ENCODE measurements at regions not wholly inside any gene's neighbourhood (a gene's known extent, or its start where the extent isn't known, plus 50 kb on each side); places are given as distances from the start of the nearest gene placed in this dataset.

GRCh38 chr13:89865164-89866064 lies 1482.1 kb upstream of the MIR17HG start:
- no peaks in the 10 kb centered on the region for H3K9me3 ChIP-seq
- no peak overlapping the region for H3K4me3 ChIP-seq
- DNase-seq, result no peak
- no peaks in the 10 kb centered on the region for H3K27me3 ChIP-seq
- TF ChIP-seq POLR2AphosphoS5 (IDR thresholded peaks at IDR 0.05), result no peak
- no peak for TF ChIP-seq CTCF (IDR thresholded peaks at IDR 0.05)
- no peak for TF ChIP-seq EP300 (IDR thresholded peaks at IDR 0.05; ENCODE audit: low read depth)
- intact Hi-C loops (cut with DNase I; ENCODE audit: low total_unique reads), result no loop called here
- no peaks in the 10 kb centered on the region for H3K36me3 ChIP-seq
- in situ Hi-C loops (cut with MboI; ENCODE audit: low pct_ligation_motif_present in 1 of 4, low pct_unique_long_range_greater_than_20kb in 1 of 4, low sequenced_read_pairs in 3 of 4), result no loop called here
- 70 to 72% methylated on average over 5 of the region's 5 CpGs for WGBS, 2 donors (ENCODE audit: low coverage in 1 of 2)
- no peak overlapping the region for H3K27ac ChIP-seq
- H3K4me1 ChIP-seq, result no peaks in the 10 kb centered on the region

DNA sequence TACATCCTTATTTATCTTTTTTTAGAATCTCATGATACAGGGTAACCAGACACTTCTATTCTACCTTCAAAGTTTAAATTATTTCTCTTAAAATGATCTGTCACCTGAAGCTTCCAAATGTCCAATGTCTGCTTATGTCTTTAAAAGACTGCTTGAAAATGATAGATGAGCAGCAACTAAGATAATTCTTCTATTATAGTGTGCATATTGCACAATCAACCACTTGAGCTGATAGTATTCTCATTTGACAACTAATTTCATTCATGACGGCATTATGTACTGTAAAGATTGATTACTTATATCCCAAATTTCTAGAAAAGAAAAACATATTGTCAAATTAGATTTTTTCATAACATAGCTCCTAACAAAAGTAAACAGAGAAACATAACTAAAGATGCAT lies 1478.2 kb upstream of the MIR17HG start:
- Histone ChIP-seq H3K27me3 (no peaks in the 10 kb centered on the region), H3K4me3 (no peak overlapping the region), H3K27ac (no peak overlapping the region), H3K4me1 (no peaks in the 10 kb centered on the region), H3K9me3 (no peaks in the 10 kb centered on the region), H3K36me3 (no peaks in the 10 kb centered on the region)
- in situ Hi-C loops (cut with MboI; ENCODE audit: low pct_ligation_motif_present in 1 of 4, low pct_unique_long_range_greater_than_20kb in 1 of 4, low sequenced_read_pairs in 3 of 4) (no loop called here), intact Hi-C loops (cut with DNase I; ENCODE audit: low total_unique reads) (no loop called here)
- WGBS, 2 donors (ENCODE audit: low coverage in 1 of 2), result 82 to 83% methylated on average over 1 of the region's 1 CpG
- no peak for DNase-seq
- no peak for TF ChIP-seq POLR2A (IDR thresholded peaks at IDR 0.05)
- TF ChIP-seq CTCF (IDR thresholded peaks at IDR 0.05), result no peak

DNA sequence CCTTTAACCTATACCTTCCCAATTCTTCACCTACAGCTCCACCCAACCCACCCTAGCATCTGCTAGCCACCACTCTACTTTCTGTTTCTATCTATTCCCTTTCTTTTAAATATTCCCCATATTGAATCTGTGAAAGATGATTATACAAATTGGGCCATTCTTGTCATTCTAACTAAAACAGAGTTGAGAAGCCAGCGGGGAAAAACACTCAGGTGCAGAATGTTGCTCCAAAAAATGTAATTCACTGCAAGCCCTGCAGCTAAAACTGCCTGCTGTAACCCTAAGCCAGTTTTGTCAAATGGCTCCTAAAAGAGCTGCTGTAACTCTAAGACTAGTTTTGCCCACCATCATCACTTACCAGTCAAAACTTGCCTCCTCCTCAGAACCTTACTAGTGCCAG lies 1468.6 kb upstream of the MIR17HG start:
- DNase-seq, result no peak
- no peaks in the 10 kb centered on the region for H3K4me1 ChIP-seq
- in situ Hi-C loops (cut with MboI; ENCODE audit: low pct_ligation_motif_present in 1 of 4, low pct_unique_long_range_greater_than_20kb in 1 of 4, low sequenced_read_pairs in 3 of 4), result no loop called here
- H3K27ac ChIP-seq, result no peak overlapping the region
- TF ChIP-seq EP300 (IDR thresholded peaks at IDR 0.05; ENCODE audit: low read depth), result no peak
- TF ChIP-seq CTCF (IDR thresholded peaks at IDR 0.05), result no peak
- TF ChIP-seq POLR2AphosphoS5 (IDR thresholded peaks at IDR 0.05), result no peak
- TF ChIP-seq POLR2A (IDR thresholded peaks at IDR 0.05), result no peak
- intact Hi-C loops (cut with DNase I; ENCODE audit: low total_unique reads), result no loop called here
- WGBS, 2 donors (ENCODE audit: low coverage in 1 of 2), result 0 to 29% methylated on average over 1 of the region's 1 CpG
- no peak overlapping the region for H3K4me3 ChIP-seq
- no peaks in the 10 kb centered on the region for H3K9me3 ChIP-seq
- no peaks in the 10 kb centered on the region for H3K27me3 ChIP-seq
- no peaks in the 10 kb centered on the region for H3K36me3 ChIP-seq

DNA sequence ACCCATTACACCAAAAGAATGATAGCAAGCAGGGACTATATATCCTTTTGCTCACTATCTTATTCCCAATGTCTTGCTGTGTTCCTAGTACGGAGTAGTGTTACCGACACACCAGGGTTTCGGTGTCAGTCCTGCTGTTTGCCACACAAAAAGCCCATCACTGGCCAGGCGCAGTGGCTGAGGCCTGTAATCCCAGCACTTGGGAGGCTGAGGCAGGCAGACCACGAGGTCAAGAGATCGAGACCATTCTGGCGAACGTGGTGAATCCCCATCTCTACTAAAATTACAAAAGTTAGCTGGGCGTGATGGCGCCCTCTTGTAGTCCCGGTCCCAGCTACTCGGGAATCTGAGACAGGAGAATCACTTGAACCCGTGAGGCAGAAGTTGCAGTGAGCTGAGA lies 1467.3 kb upstream of the MIR17HG start:
- TF ChIP-seq POLR2A (IDR thresholded peaks at IDR 0.05) (no peak), CTCF (IDR thresholded peaks at IDR 0.05) (no peak), POLR2AphosphoS5 (IDR thresholded peaks at IDR 0.05) (no peak)
- Histone ChIP-seq H3K9me3 (no peaks in the 10 kb centered on the region), H3K27me3 (no peaks in the 10 kb centered on the region), H3K4me1 (no peaks in the 10 kb centered on the region), H3K27ac (no peak overlapping the region), H3K36me3 (no peaks in the 10 kb centered on the region), H3K4me3 (no peak overlapping the region)
- in situ Hi-C loops (cut with MboI; ENCODE audit: low pct_ligation_motif_present in 1 of 4, low pct_unique_long_range_greater_than_20kb in 1 of 4, low sequenced_read_pairs in 3 of 4) (no loop called here), intact Hi-C loops (cut with DNase I; ENCODE audit: low total_unique reads) (no loop called here)
- WGBS, 2 donors (ENCODE audit: low coverage in 1 of 2), result 93% methylated on average over 3 to 13 of the region's 13 CpGs
- DNase-seq, result no peak
